Colonic mucosa (tissue), 4 donors: ENCODE measurements at regions not wholly inside any gene's neighbourhood (a gene's known extent, or its start where the extent isn't known, plus 50 kb on each side); places are given as distances from the start of the nearest gene placed in this dataset.

Source experiments
- DNase-seq: peaks from one replicate; pipeline ENCODE4 v3.0.0-alpha.2; 2020
- H3K27ac ChIP-seq: fragments of 200-600 bp; one replicate; pipeline ENCODE4 v1.8.0; 2021
- H3K27me3 ChIP-seq: fragments of 200-600 bp; one replicate; pipeline ENCODE4 v1.8.0; 2021
- H3K36me3 ChIP-seq: fragments of 200-600 bp; one replicate; pipeline ENCODE4 v1.8.0; 2021
- H3K4me1 ChIP-seq: fragments of 200-600 bp; one replicate; pipeline ENCODE4 v1.8.0; 2021; ENCODE audit warnings: mild to moderate bottlenecking
- H3K4me3 ChIP-seq: fragments of 200-600 bp; one replicate; pipeline ENCODE4 v1.8.0; 2021
- H3K9ac ChIP-seq, 2 donors: one replicate each; pipeline ENCODE4 v1.7.0; 2013; ENCODE audit warnings: control low read depth in 2 of 2, low read depth in 2 of 2, low read length in 2 of 2
- H3K9me3 ChIP-seq: fragments of 200-600 bp; one replicate; pipeline ENCODE4 v1.8.0; 2021
- intact Hi-C: fragments of 100-400 bp; cut with DNase I; formaldehyde crosslinking; loops from one replicate; pipeline ENCODE4 v1.14.1; 2022
- TF ChIP-seq, protein P1 (sequence below): fragments of 200-600 bp; IDR thresholded peaks from one replicate; pipeline ENCODE4 v1.8.0; 2022; ENCODE audit warnings: antibody characterized with exemption, mild to moderate bottlenecking
- donor health status: healthy.
- donor health status: DM: no; HTN: no; CAD: no.
- donor health status: DM: no; HTN: no; CAD: no.

DNA sequence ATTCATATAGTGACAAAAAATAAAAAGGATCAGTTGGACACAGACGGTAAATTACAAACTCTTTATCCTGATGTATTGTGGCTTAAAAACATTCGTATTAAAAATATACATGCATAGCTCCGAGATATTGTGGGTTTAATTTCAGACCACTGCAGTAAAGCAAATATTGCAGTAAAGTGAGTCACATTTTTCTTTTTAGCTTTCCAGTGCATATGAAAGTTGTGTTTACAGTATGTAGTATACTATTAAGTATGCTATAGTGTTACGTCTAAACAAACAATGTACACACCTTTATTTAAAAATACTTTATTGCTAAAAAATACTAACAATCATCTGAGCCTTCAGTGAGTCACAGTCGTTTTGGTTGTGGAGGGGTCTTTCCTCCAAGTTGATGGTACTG lies 551.8 kb downstream of the CETN3 start:
- Histone ChIP-seq H3K4me3 (no peak overlapping the region), H3K9ac (no peak overlapping the region), H3K27ac (no peak overlapping the region), H3K4me1 (no peaks in the 10 kb centered on the region), H3K9me3 (no peaks in the 10 kb centered on the region), H3K36me3 (no peaks in the 10 kb centered on the region), H3K27me3 (no peaks in the 10 kb centered on the region)
- intact Hi-C loops = no loop called here
- DNase-seq = no peak
- TF ChIP-seq, protein P1, sequence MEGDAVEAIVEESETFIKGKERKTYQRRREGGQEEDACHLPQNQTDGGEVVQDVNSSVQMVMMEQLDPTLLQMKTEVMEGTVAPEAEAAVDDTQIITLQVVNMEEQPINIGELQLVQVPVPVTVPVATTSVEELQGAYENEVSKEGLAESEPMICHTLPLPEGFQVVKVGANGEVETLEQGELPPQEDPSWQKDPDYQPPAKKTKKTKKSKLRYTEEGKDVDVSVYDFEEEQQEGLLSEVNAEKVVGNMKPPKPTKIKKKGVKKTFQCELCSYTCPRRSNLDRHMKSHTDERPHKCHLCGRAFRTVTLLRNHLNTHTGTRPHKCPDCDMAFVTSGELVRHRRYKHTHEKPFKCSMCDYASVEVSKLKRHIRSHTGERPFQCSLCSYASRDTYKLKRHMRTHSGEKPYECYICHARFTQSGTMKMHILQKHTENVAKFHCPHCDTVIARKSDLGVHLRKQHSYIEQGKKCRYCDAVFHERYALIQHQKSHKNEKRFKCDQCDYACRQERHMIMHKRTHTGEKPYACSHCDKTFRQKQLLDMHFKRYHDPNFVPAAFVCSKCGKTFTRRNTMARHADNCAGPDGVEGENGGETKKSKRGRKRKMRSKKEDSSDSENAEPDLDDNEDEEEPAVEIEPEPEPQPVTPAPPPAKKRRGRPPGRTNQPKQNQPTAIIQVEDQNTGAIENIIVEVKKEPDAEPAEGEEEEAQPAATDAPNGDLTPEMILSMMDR = no peak

- Histone ChIP-seq H3K27me3 (no peaks in the 10 kb centered on the region), H3K36me3 (no peaks in the 10 kb centered on the region)
- intact Hi-C loops = no loop called here
These were observed 554.1 kb downstream of the CETN3 start for GRCh38 chr5:89855417-89855816.

GRCh38 chr5:89851911-89852310 lies 557.6 kb downstream of the CETN3 start:
- Histone ChIP-seq H3K4me1 (no peaks in the 10 kb centered on the region), H3K4me3 (no peak overlapping the region), H3K27me3 (no peaks in the 10 kb centered on the region), H3K27ac (no peak overlapping the region), H3K9ac (no peak overlapping the region), H3K36me3 (no peaks in the 10 kb centered on the region), H3K9me3 (no peaks in the 10 kb centered on the region)
- TF ChIP-seq, protein P1 = no peak
- DNase-seq = no peak
- intact Hi-C loops = no loop called here

More at GRCh38 chr5:89855417-89855816, 554.1 kb downstream of the CETN3 start:
- TF ChIP-seq, protein P1 = no peak
- no peak overlapping the region for H3K4me3 ChIP-seq
- H3K4me1 ChIP-seq = no peaks in the 10 kb centered on the region
- H3K9ac ChIP-seq = no peak overlapping the region
- DNase-seq = no peak
- no peak overlapping the region for H3K27ac ChIP-seq
- H3K9me3 ChIP-seq = no peaks in the 10 kb centered on the region

DNA sequence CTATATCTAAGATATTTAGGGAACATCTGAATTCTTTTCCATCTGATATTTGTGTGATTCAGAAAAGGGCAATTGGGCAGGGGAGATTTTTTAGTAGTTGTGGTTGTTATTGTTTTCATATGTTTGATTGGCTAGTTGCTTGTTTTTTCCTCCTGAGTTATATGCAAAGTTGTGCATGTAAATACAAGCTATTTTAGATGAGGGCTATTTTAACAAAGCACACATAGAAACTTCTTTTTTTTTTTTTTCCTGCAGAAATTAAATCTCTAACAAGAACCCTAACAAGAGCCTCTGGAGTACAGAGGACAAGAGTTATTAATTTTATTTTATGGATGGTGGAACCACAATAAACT lies 559.1 kb downstream of the CETN3 start:
- H3K4me1 ChIP-seq = no peaks in the 10 kb centered on the region
- H3K36me3 ChIP-seq = no peaks in the 10 kb centered on the region
- TF ChIP-seq, protein P1 = no peak

GRCh38 chr5:89849830-89850512 lies 559.6 kb downstream of the CETN3 start:
- Histone ChIP-seq H3K9ac (no peak overlapping the region), H3K4me1 (no peaks in the 10 kb centered on the region), H3K36me3 (no peaks in the 10 kb centered on the region), H3K4me3 (no peak overlapping the region), H3K27ac (no peak overlapping the region), H3K27me3 (no peaks in the 10 kb centered on the region), H3K9me3 (no peaks in the 10 kb centered on the region)
- DNase-seq = no peak
- intact Hi-C loops = no loop called here
- TF ChIP-seq, protein P1 = no peak

More for the DNA sequence above, 559.1 kb downstream of the CETN3 start:
- no peaks in the 10 kb centered on the region for H3K27me3 ChIP-seq
- no peak for DNase-seq
- no peak overlapping the region for H3K4me3 ChIP-seq
- no peak overlapping the region for H3K27ac ChIP-seq
- H3K9ac ChIP-seq = no peak overlapping the region
- H3K9me3 ChIP-seq = no peaks in the 10 kb centered on the region
- intact Hi-C loops = no loop called here
